B cell (primary cell): ENCODE measurements at regions not wholly inside any gene's neighbourhood (a gene's known extent, or its start where the extent isn't known, plus 50 kb on each side); places are given as distances from the start of the nearest gene placed in this dataset.

Experiments
- ATAC-seq: fragments of 200-7000 bp; cut with Tn5 transposase; one replicate; pipeline ENCODE4 v1.10.0; 2021; ENCODE audit warnings: low read depth, mild to moderate bottlenecking, moderate number of reproducible peaks, moderate library complexity
- CTCF ChIA-PET: fragments of 350-600 bp; sonication (Branson Sonifier 250); formaldehyde crosslinking; loops from one replicate; lab custom pipeline; 2021; ENCODE audit warnings: antibody characterized with exemption, inconsistent platforms; lab: Charles Lee
- POLR2A ChIA-PET: fragments of 350-600 bp; sonication (Branson Sonifier 250); formaldehyde crosslinking; loops from one replicate; lab custom pipeline; 2021; ENCODE audit warnings: antibody characterized with exemption; lab: Charles Lee
- DNase-seq: peaks from one replicate; pipeline ENCODE4 v3.0.0; 2013
- H2AFZ ChIP-seq: 2 replicates; pipeline ENCODE4 v1.6.1; 2012; ENCODE audit warnings: mild to moderate bottlenecking, low read depth, low read length; ENCODE audit not compliant: insufficient read depth, poor library complexity, severe bottlenecking
- H3K27ac ChIP-seq, 2 donors: 1 replicate in 1 of 2; 2 replicates in 1 of 2; pipeline ENCODE4 v1.5.1; 2012 to 2013; ENCODE audit warnings: low read length in 2 of 2, mild to moderate bottlenecking in 2 of 2, moderate library complexity in 1 of 2
- H3K27me3 ChIP-seq, 4 experiments: fragments of 200-600 bp in 1 of 4; sonication (generic) in 1 of 4; replicated peaks in 1 of 4; 1 replicate in 2 of 4; 2 replicates in 2 of 4; pipeline versions ENCODE4 v1.6.1 to v1.7.0; 2013 to 2016; ENCODE audit warnings: low read length in 3 of 4, mild to moderate bottlenecking in 2 of 4, mixed read lengths in 1 of 4, moderate library complexity in 1 of 4; ENCODE audit not compliant: insufficient read depth in 4 of 4, control insufficient read depth in 3 of 4; ENCODE audit errors: control extremely low read depth in 1 of 4
- H3K36me3 ChIP-seq, 2 experiments: replicated peaks in 1 of 2; 1 replicate in 1 of 2; 2 replicates in 1 of 2; pipeline versions ENCODE4 v1.6.1 to v1.7.1; 2013; ENCODE audit warnings: low read length in 1 of 2; ENCODE audit not compliant: insufficient read depth in 2 of 2, control insufficient read depth in 1 of 2; ENCODE audit errors: control extremely low read depth in 1 of 2, extremely low read depth in 1 of 2
- H3K4me1 ChIP-seq, 2 donors: fragments of 200-600 bp in 1 of 2; sonication (generic) in 1 of 2; 1 replicate in 1 of 2; 2 replicates in 1 of 2; pipeline versions ENCODE4 v1.5.1 to v1.6.1; 2013 to 2017; ENCODE audit warnings: low read length in 2 of 2; ENCODE audit not compliant: control insufficient read depth in 2 of 2, insufficient read depth in 2 of 2
- H3K4me2 ChIP-seq: replicated peaks from 2 replicates; pipeline ENCODE3; 2012; ENCODE audit warnings: mild to moderate bottlenecking, low read depth, low read length; ENCODE audit not compliant: poor library complexity, severe bottlenecking
- H3K4me3 ChIP-seq, 5 experiments: fragments of 200-600 bp in 1 of 5; sonication (generic) in 1 of 5; 1 replicate in 3 of 5; 2 replicates in 2 of 5; pipeline versions ENCODE4 v1.5.1 to v1.7.0; 2011 to 2016; ENCODE audit warnings: low read length in 4 of 5, mild to moderate bottlenecking in 4 of 5, low read depth in 2 of 5, control low read depth in 1 of 5, moderate library complexity in 1 of 5; ENCODE audit not compliant: insufficient read depth in 1 of 5; ENCODE audit errors: control extremely low read depth in 1 of 5, extremely low read depth in 1 of 5
- H3K79me2 ChIP-seq: fragments of 200-600 bp; sonication (generic); one replicate; pipeline ENCODE4 v1.6.0; 2016; ENCODE audit warnings: low read length; ENCODE audit not compliant: control insufficient read depth, insufficient read depth
- H3K9ac ChIP-seq: fragments of 200-600 bp; sonication (generic); 2 replicates; pipeline ENCODE4 v1.6.1; 2017; ENCODE audit warnings: mild to moderate bottlenecking, low read length, moderate library complexity
- H3K9me3 ChIP-seq, 3 donors: one replicate each; pipeline versions ENCODE4 v1.6.1 to v1.7.1; 2013; ENCODE audit warnings: low read length in 2 of 3; ENCODE audit not compliant: control insufficient read depth in 2 of 3, insufficient read depth in 1 of 3; ENCODE audit errors: control extremely low read depth in 1 of 3
- H4K20me1 ChIP-seq: 2 replicates; pipeline ENCODE4 v1.6.0; 2012; ENCODE audit warnings: mild to moderate bottlenecking, low read length; ENCODE audit not compliant: insufficient read depth, control insufficient read depth, poor library complexity, severe bottlenecking
- H3K27ac Mint-ChIP-seq: one replicate; pipeline ENCODE4 v1.8.0; 2021; ENCODE audit warnings: mixed read lengths
- H3K27me3 Mint-ChIP-seq: one replicate; pipeline ENCODE4 v1.8.0; 2021; ENCODE audit warnings: mixed read lengths
- H3K4me1 Mint-ChIP-seq: one replicate; pipeline ENCODE4 v1.8.0; 2021; ENCODE audit warnings: mixed read lengths
- H3K4me3 Mint-ChIP-seq: one replicate; pipeline ENCODE4 v1.8.0; 2021; ENCODE audit warnings: mixed read lengths
- H3K9me3 Mint-ChIP-seq: one replicate; pipeline ENCODE4 v1.8.0; 2022; ENCODE audit warnings: mixed read lengths; ENCODE audit not compliant: insufficient read depth
- CTCF ChIP-seq: fragments of 200-600 bp; IDR thresholded peaks from one replicate; pipeline ENCODE4 v1.8.0; 2022; ENCODE audit warnings: antibody characterized with exemption, mild to moderate bottlenecking
- EZH2 ChIP-seq: IDR thresholded peaks from 2 replicates; pipeline ENCODE4 v1.6.1; 2012; ENCODE audit warnings: borderline replicate concordance, low read depth, mild to moderate bottlenecking, moderate library complexity, low read length; ENCODE audit not compliant: insufficient read depth, poor library complexity, severe bottlenecking
- WGBS: methylation state at CpG from one replicate; pipeline ENCODE4 v1.1.5; 2013; ENCODE audit warnings: missing lambda C conversion rate; ENCODE audit not compliant: insufficient coverage; 5-methylcytosine and 5-hydroxymethylcytosine counted together
- intact Hi-C: fragments of 100-400 bp; cut with micrococcal nuclease; formaldehyde crosslinking; loops from one replicate; pipeline ENCODE4 v1.10.0; 2022

DNA sequence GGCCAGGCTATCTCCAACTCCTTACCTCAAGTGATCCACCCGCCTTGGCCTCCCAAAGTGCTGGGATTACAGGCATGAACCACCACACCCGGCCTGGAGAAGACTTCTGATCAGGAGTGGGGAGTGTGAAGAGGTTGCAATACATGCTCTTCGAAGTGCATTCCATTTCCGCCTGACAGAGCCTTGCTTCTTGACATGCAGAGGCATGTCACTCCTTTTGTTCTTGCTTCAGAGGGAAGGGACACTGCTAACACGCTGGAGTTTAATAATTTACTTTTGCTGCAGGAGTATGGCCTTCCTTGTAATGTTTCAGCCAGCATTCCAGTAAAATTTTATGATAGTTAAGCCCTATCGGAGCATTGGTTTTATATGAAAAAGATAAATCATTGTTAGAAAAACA lies 74.9 kb downstream of the SLC25A47 start:
- Mint-ChIP-seq H3K4me3 (no peak overlapping the region), H3K27me3 (no peaks in the 10 kb centered on the region), H3K4me1 (no peaks in the 10 kb centered on the region), H3K9me3 (no peaks in the 10 kb centered on the region), H3K27ac (no peak overlapping the region)
- Histone ChIP-seq H3K4me1 (no peaks in the 10 kb centered on the region), H4K20me1 (no peaks in the 10 kb centered on the region), H3K27ac (no peak overlapping the region), H3K36me3 (no peaks in the 10 kb centered on the region), H3K4me3 (no peak overlapping the region), H3K4me2 (no peak overlapping the region), H3K27me3 (no peaks in the 10 kb centered on the region), H2AFZ (no peak overlapping the region), H3K9ac (no peak overlapping the region), H3K79me2 (peaks cover 7% of the 10 kb centered on the region), H3K9me3 (no peaks in the 10 kb centered on the region)
- no peak for DNase-seq
- POLR2A ChIA-PET = no interaction called here
- CTCF ChIA-PET = no interaction called here
- TF ChIP-seq CTCF (no peak), EZH2 (no peak)
- ATAC-seq = no peak
- intact Hi-C loops = no loop called here
- 93% methylated on average over 3 of the region's 6 CpGs for WGBS

GRCh38 chr14:100399052-100399849 lies 76.1 kb downstream of the SLC25A47 start:
- no peaks in the 10 kb centered on the region for H3K9me3 ChIP-seq
- Mint-ChIP-seq H3K4me1 (no peaks in the 10 kb centered on the region), H3K27me3 (no peaks in the 10 kb centered on the region), H3K4me3 (no peak overlapping the region), H3K27ac (no peak overlapping the region), H3K9me3 (no peaks in the 10 kb centered on the region)
- no peak overlapping the region for H3K9ac ChIP-seq
- CTCF ChIA-PET = no interaction called here
- no peak for DNase-seq
- intact Hi-C loops = no loop called here
- H3K79me2 ChIP-seq = no peaks in the 10 kb centered on the region
- no peak for ATAC-seq
- H3K4me3 ChIP-seq = no peak overlapping the region
- no peaks in the 10 kb centered on the region for H3K36me3 ChIP-seq
- no peaks in the 10 kb centered on the region for H3K27me3 ChIP-seq
- H2AFZ ChIP-seq = no peak overlapping the region
- no peak overlapping the region for H3K4me2 ChIP-seq
- POLR2A ChIA-PET = no interaction called here
- no peaks in the 10 kb centered on the region for H4K20me1 ChIP-seq
- WGBS = 87% methylated on average over 11 of the region's 13 CpGs
- H3K27ac ChIP-seq = no peak overlapping the region
- TF ChIP-seq EZH2 (no peak), CTCF (no peak)
- H3K4me1 ChIP-seq = no peaks in the 10 kb centered on the region
